ENCODE measurements at regions not wholly inside any gene's neighbourhood (a gene's known extent, or its start where the extent isn't known, plus 50 kb on each side); places are given as distances from the start of the nearest gene placed in this dataset.

DNA sequence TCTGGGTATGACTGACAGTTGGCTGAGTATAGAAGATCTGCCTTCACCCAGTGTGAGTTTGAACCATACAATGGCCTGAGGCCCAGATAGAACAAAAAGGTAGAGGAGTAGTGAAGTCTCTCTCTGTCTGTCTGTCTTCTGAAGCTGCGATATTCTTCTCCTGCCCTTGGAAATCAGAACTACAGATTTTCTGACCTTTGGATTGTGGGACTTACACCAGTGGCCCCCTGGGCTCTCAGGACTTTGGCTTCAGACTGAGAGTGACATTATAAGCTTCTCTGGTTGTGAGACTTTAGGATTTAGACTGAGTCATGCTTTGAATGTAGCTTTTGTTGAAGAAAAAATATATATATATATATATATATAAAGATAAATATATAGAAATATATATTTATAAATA is 1235.0 kb upstream of the ADGRL4 start:
- H2AFZ ChIP-seq (ENCODE audit: low read length): no peak overlapping the region
- no peak overlapping the region for H3K27ac ChIP-seq (ENCODE audit: low read depth, low read length)
- ChIA-PET CTCF (ENCODE audit: partially characterized antibody) (no interaction called here), POLR2A (ENCODE audit: partially characterized antibody) (no interaction called here)
- no peaks in the 10 kb centered on the region for H3K9me3 ChIP-seq (ENCODE audit: insufficient read depth in 2 of 2, low read depth in 1 of 2, low read length in 1 of 2)
- FAIRE-seq (no peak), DNase-seq (ENCODE audit: low read depth in 1 of 2, low spot score in 2 of 2) (no peak)
- no peak overlapping the region for H3K14ac ChIP-seq (ENCODE audit: insufficient read length)
- H3K56ac ChIP-seq (replicated peaks; ENCODE audit: insufficient read length, low read depth, low read length): no peak overlapping the region
- H3K4me2 ChIP-seq (ENCODE audit: insufficient read depth in 1 of 2, low read depth in 2 of 2, low read length in 2 of 2): no peak overlapping the region
- no peaks in the 10 kb centered on the region for H3K4me1 ChIP-seq (replicated peaks in 1 of 4; ENCODE audit: control insufficient read depth in 3 of 4, insufficient read depth in 4 of 4, low read length in 3 of 4)
- no peak overlapping the region for H2BK120ac ChIP-seq (replicated peaks; ENCODE audit: low read depth, low read length)
- H2AK5ac ChIP-seq (ENCODE audit: low read depth, low read length): no peak overlapping the region
- H4K20me1 ChIP-seq (replicated peaks in 1 of 2; ENCODE audit: control insufficient read depth in 1 of 2, insufficient read depth in 2 of 2, low read length in 2 of 2): no peaks in the 10 kb centered on the region
- no peak overlapping the region for H2BK5ac ChIP-seq (ENCODE audit: low read depth, low read length)
- H3K79me2 ChIP-seq (ENCODE audit: control insufficient read depth in 1 of 2, insufficient read depth in 2 of 2, low read length in 2 of 2): no peaks in the 10 kb centered on the region
- H3K4ac ChIP-seq (replicated peaks; ENCODE audit: insufficient read length, low read depth, low read length): no peak overlapping the region
- no peaks in the 10 kb centered on the region for H3K79me1 ChIP-seq (ENCODE audit: low read depth, low read length)
- no peak overlapping the region for H4K5ac ChIP-seq (ENCODE audit: insufficient read length, low read depth, low read length)
- H2BK12ac ChIP-seq (ENCODE audit: low read depth, low read length): no peak overlapping the region
- H3K4me3 ChIP-seq (ENCODE audit: extremely low read depth in 1 of 4, insufficient read depth in 2 of 4, low read depth in 3 of 4, low read length in 4 of 4): no peak overlapping the region
- H2BK20ac ChIP-seq (ENCODE audit: low read length): no peak overlapping the region
- no peak overlapping the region for H3K9ac ChIP-seq (replicated peaks in 1 of 4; ENCODE audit: extremely low read depth in 1 of 4, low read depth in 3 of 4, low read length in 3 of 4)
- H4K8ac ChIP-seq (ENCODE audit: extremely low read depth, insufficient read depth, low read length): no peak overlapping the region
- no peak overlapping the region for H3K23ac ChIP-seq (ENCODE audit: insufficient read length)
- no peak overlapping the region for H3K18ac ChIP-seq (ENCODE audit: extremely low read depth, low read length)
- no peaks in the 10 kb centered on the region for H3K23me2 ChIP-seq (ENCODE audit: low read depth, low read length)
- H4K91ac ChIP-seq (replicated peaks; ENCODE audit: insufficient read length, low read length): no peak overlapping the region
- H3K27me3 ChIP-seq (replicated peaks in 1 of 4; ENCODE audit: control insufficient read depth in 3 of 4, extremely low read depth in 1 of 4, insufficient read depth in 3 of 4, low read length in 3 of 4): no peaks in the 10 kb centered on the region
- H2BK15ac ChIP-seq (ENCODE audit: low read length): no peak overlapping the region
- 84% methylated on average over 1 of the region's 1 CpG; no CpG with 5 or more reads in 1 of the 2 experiments for WGBS, 2 experiments (ENCODE audit: extremely low coverage in 1 of 2, insufficient coverage in 1 of 2, insufficient read length in 1 of 2, insufficient replicate concordance in 2 of 2, low coverage in 1 of 2, low lambda C conversion rate in 2 of 2, missing lambda C conversion rate in 1 of 2)
- H3K36me3 ChIP-seq (ENCODE audit: control insufficient read depth in 2 of 4, insufficient read depth in 4 of 4, low read length in 3 of 4): no peaks in the 10 kb centered on the region
- TF ChIP-seq BCL11A (IDR thresholded peaks at IDR 0.05; ENCODE audit: low read depth in 2 of 2, low read length in 2 of 2): no peak
- no peak for TF ChIP-seq TCF12 (IDR thresholded peaks at IDR 0.05; ENCODE audit: low read depth, low read length)
- TF ChIP-seq SP4 (IDR thresholded peaks at IDR 0.05; ENCODE audit: low read length): no peak
- TF ChIP-seq RXRA (IDR thresholded peaks at IDR 0.05; ENCODE audit: insufficient read depth, low read depth, low read length): no peak
- TF ChIP-seq RNF2 (IDR thresholded peaks at IDR 0.05; ENCODE audit: borderline replicate concordance, low read depth, low read length, missing control alignments, poor library complexity, severe bottlenecking): no peak
- TF ChIP-seq POLR2AphosphoS5 (IDR thresholded peaks at IDR 0.05; ENCODE audit: low read depth, low read length): no peak

Data from H1 (cell line).